ENCODE measurements at regions not wholly inside any gene's neighbourhood (a gene's known extent, or its start where the extent isn't known, plus 50 kb on each side); places are given as distances from the start of the nearest gene placed in this dataset.

DNA sequence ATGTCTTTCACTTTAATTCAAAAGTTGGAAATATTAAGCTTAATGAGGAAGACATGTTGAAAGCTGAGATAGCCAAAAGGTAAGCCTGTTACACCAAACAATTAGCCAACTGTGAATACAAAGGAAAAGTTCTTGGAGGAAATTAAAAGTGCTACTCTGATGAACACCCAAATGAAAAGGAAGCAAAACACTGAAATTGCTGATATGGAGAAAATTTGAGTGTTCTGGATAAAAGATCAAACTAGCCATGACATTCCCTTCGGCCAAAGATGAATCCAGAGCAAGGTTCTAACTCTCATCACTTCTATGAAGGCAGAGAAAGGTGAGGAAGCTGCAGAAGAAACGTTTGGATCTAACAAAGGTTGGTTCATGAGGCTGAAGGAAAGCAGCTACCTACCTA lies 280.8 kb upstream of the BCHE start:
- 0% methylated on average over 2 of the region's 2 CpGs for WGBS, 2 experiments (ENCODE audit: low coverage in 1 of 2, low lambda C conversion rate in 2 of 2, missing lambda C conversion rate in 2 of 2)
- no peak for DNase-seq
- in situ Hi-C loops (cut with MboI), result no loop called here

DNA sequence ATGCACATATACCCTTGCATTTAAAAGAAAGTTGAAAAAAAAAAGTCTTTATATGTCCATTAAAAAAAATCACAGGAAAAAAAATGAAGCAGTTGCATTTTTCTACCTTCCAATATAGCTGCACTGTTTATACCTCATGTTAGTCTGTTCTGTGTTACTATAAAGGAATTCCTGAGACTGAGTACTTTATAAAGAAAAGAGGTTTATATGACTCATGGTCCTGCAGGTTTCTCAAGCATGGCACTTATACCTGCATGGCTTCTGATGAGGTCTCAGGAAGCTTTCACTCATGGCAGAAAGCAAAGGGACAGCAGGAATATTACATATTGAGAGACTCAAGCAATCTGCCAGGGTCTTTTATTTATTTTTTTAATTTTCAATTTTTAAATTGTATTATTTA lies 277.2 kb upstream of the BCHE start:
- Histone ChIP-seq H2AFZ (no peak overlapping the region), H3K27me3 (replicated peaks; ENCODE audit: insufficient read depth) (no peaks in the 10 kb centered on the region), H3K9me3 (ENCODE audit: low read depth) (no peaks in the 10 kb centered on the region), H3K36me3 (ENCODE audit: low read depth) (no peaks in the 10 kb centered on the region), H3K4me1 (ENCODE audit: insufficient read depth) (no peaks in the 10 kb centered on the region), H3K4me2 (ENCODE audit: unreplicated experiment) (no peak overlapping the region), H4K20me1 (ENCODE audit: insufficient read depth) (no peaks in the 10 kb centered on the region), H3K79me2 (ENCODE audit: insufficient read depth) (no peaks in the 10 kb centered on the region), H3F3A (ENCODE audit: insufficient read depth) (no peaks in the 10 kb centered on the region), H3K27ac (no peak overlapping the region), H3K4me3 (no peak overlapping the region), H3K9ac (no peak overlapping the region), H3K9me2 (ENCODE audit: insufficient read depth) (no peaks in the 10 kb centered on the region)
- no peak for TF ChIP-seq EZH2 (IDR thresholded peaks at IDR 0.05; ENCODE audit: insufficient read depth, poor library complexity, severe bottlenecking)
- TF ChIP-seq EZH2phosphoT487 (IDR thresholded peaks at IDR 0.05; ENCODE audit: insufficient read depth, low read depth), result no peak
- no peak for DNase-seq
- in situ Hi-C loops (cut with MboI), result no loop called here

More for the DNA sequence above, 280.8 kb upstream of the BCHE start:
- Histone ChIP-seq H3K9ac (no peak overlapping the region), H3K27me3 (replicated peaks; ENCODE audit: insufficient read depth) (no peaks in the 10 kb centered on the region), H3K9me2 (ENCODE audit: insufficient read depth) (no peaks in the 10 kb centered on the region), H4K20me1 (ENCODE audit: insufficient read depth) (no peaks in the 10 kb centered on the region), H3F3A (ENCODE audit: insufficient read depth) (no peaks in the 10 kb centered on the region), H3K4me2 (ENCODE audit: unreplicated experiment) (no peak overlapping the region), H3K27ac (no peak overlapping the region), H3K4me1 (ENCODE audit: insufficient read depth) (no peaks in the 10 kb centered on the region), H3K36me3 (ENCODE audit: low read depth) (no peaks in the 10 kb centered on the region), H3K4me3 (no peak overlapping the region), H3K9me3 (ENCODE audit: low read depth) (no peaks in the 10 kb centered on the region), H2AFZ (no peak overlapping the region), H3K79me2 (ENCODE audit: insufficient read depth) (no peaks in the 10 kb centered on the region)
- TF ChIP-seq EZH2 (IDR thresholded peaks at IDR 0.05; ENCODE audit: insufficient read depth, poor library complexity, severe bottlenecking) (no peak), EZH2phosphoT487 (IDR thresholded peaks at IDR 0.05; ENCODE audit: insufficient read depth, low read depth) (no peak)

DNA sequence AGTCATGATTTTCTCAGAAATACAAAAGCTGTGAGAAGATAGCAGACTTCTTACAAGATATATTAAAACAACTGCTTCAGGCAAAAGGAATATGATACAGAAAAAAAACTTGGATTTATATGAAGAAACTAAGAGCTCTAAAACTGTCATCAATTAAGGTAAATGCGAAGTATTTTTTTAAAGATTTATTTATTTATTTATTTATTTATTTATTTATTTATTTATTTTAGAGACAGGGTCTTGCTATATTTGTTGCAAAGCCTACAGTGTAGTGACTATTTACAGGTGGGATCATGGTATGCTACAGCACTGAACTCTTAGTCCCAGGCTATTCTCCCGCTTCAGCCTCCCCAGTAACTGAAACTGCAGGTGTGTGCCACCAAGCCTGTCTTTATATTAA lies 274.3 kb upstream of the BCHE start:
- no peaks in the 10 kb centered on the region for H3K9me3 ChIP-seq (ENCODE audit: low read depth)
- no peaks in the 10 kb centered on the region for H3F3A ChIP-seq (ENCODE audit: insufficient read depth)
- DNase-seq, result no peak
- no peak overlapping the region for H3K27ac ChIP-seq
- H3K9ac ChIP-seq, result no peak overlapping the region
- H4K20me1 ChIP-seq (ENCODE audit: insufficient read depth), result no peaks in the 10 kb centered on the region
- H3K4me3 ChIP-seq, result no peak overlapping the region
- H3K79me2 ChIP-seq (ENCODE audit: insufficient read depth), result no peaks in the 10 kb centered on the region
- no peak overlapping the region for H3K4me2 ChIP-seq (ENCODE audit: unreplicated experiment)
- in situ Hi-C loops (cut with MboI), result no loop called here
- H3K27me3 ChIP-seq (replicated peaks; ENCODE audit: insufficient read depth), result no peaks in the 10 kb centered on the region
- 23 to 28% methylated on average over 2 of the region's 2 CpGs for WGBS, 2 experiments (ENCODE audit: low coverage in 1 of 2, low lambda C conversion rate in 2 of 2, missing lambda C conversion rate in 2 of 2)
- H3K4me1 ChIP-seq (ENCODE audit: insufficient read depth), result no peaks in the 10 kb centered on the region
- H3K9me2 ChIP-seq (ENCODE audit: insufficient read depth), result no peaks in the 10 kb centered on the region
- TF ChIP-seq EZH2phosphoT487 (IDR thresholded peaks at IDR 0.05; ENCODE audit: insufficient read depth, low read depth), result no peak
- TF ChIP-seq EZH2 (IDR thresholded peaks at IDR 0.05; ENCODE audit: insufficient read depth, poor library complexity, severe bottlenecking), result no peak
- no peak overlapping the region for H2AFZ ChIP-seq
- H3K36me3 ChIP-seq (ENCODE audit: low read depth), result no peaks in the 10 kb centered on the region

DNA sequence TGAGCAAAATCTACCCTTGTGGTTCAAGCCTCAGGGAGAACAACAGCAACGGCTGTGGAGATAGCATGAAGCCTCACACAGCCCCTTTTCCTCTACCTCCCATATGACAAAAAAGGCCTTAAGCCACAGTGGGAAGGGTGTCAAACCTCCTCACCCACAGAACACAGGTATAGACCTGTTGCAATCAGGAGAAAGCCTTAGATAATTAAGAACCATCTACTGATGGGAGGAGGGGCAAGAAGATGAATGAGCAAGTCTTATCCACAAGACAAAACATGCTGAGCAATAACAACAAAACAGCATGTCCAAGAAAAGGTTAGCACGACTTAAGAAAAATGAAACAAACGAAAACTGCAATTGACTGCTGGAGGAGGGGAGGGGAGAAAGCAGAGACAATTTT lies 272.9 kb upstream of the BCHE start:
- TF ChIP-seq EZH2phosphoT487 (IDR thresholded peaks at IDR 0.05; ENCODE audit: insufficient read depth, low read depth) (no peak), EZH2 (IDR thresholded peaks at IDR 0.05; ENCODE audit: insufficient read depth, poor library complexity, severe bottlenecking) (no peak)

DNA sequence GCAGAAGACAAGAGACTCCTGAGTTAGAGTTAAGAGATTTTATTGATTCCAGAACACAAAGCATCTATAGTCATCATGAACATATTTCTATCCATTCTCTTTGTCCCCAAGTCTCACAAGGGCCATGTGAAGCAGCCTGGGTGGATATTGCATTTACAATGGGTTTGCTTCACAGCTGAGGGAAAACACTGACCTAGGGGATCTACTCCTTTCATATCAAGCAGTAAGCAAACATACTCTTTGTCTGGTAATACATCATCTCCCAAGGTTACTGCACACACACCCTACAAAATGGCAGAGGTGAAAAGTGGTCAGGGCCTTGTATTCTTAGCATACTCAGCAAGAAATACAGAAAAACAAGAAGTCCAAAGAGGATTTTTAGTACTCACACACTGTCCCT lies 267.7 kb upstream of the BCHE start:
- Histone ChIP-seq H3K79me2 (ENCODE audit: insufficient read depth) (no peaks in the 10 kb centered on the region), H3K27me3 (replicated peaks; ENCODE audit: insufficient read depth) (no peaks in the 10 kb centered on the region), H3K9me3 (ENCODE audit: low read depth) (no peaks in the 10 kb centered on the region), H3K4me3 (no peak overlapping the region), H3K4me1 (ENCODE audit: insufficient read depth) (no peaks in the 10 kb centered on the region), H3K9ac (no peak overlapping the region), H2AFZ (no peak overlapping the region), H3K9me2 (ENCODE audit: insufficient read depth) (no peaks in the 10 kb centered on the region), H3F3A (ENCODE audit: insufficient read depth) (no peaks in the 10 kb centered on the region), H4K20me1 (ENCODE audit: insufficient read depth) (no peaks in the 10 kb centered on the region), H3K36me3 (ENCODE audit: low read depth) (no peaks in the 10 kb centered on the region), H3K4me2 (ENCODE audit: unreplicated experiment) (no peak overlapping the region), H3K27ac (no peak overlapping the region)
- TF ChIP-seq EZH2 (IDR thresholded peaks at IDR 0.05; ENCODE audit: insufficient read depth, poor library complexity, severe bottlenecking) (no peak), EZH2phosphoT487 (IDR thresholded peaks at IDR 0.05; ENCODE audit: insufficient read depth, low read depth) (no peak)
- no peak for DNase-seq
- in situ Hi-C loops (cut with MboI), result no loop called here

More for the DNA sequence above, 272.9 kb upstream of the BCHE start:
- no peak for DNase-seq
- Histone ChIP-seq H3K27ac (no peak overlapping the region), H3K4me2 (ENCODE audit: unreplicated experiment) (no peak overlapping the region), H2AFZ (no peak overlapping the region), H4K20me1 (ENCODE audit: insufficient read depth) (no peaks in the 10 kb centered on the region), H3K9me2 (ENCODE audit: insufficient read depth) (no peaks in the 10 kb centered on the region), H3K4me3 (no peak overlapping the region), H3K9me3 (ENCODE audit: low read depth) (no peaks in the 10 kb centered on the region), H3F3A (ENCODE audit: insufficient read depth) (no peaks in the 10 kb centered on the region), H3K79me2 (ENCODE audit: insufficient read depth) (no peaks in the 10 kb centered on the region), H3K9ac (no peak overlapping the region), H3K4me1 (ENCODE audit: insufficient read depth) (no peaks in the 10 kb centered on the region), H3K36me3 (ENCODE audit: low read depth) (no peaks in the 10 kb centered on the region), H3K27me3 (replicated peaks; ENCODE audit: insufficient read depth) (no peaks in the 10 kb centered on the region)
- 9 to 17% methylated on average over 3 of the region's 3 CpGs for WGBS, 2 experiments (ENCODE audit: low coverage in 1 of 2, low lambda C conversion rate in 2 of 2, missing lambda C conversion rate in 2 of 2)
- in situ Hi-C loops (cut with MboI), result no loop called here
